Loucy (cell line): ENCODE measurements at regions not wholly inside any gene's neighbourhood (a gene's known extent, or its start where the extent isn't known, plus 50 kb on each side); places are given as distances from the start of the nearest gene placed in this dataset.

Experiments used
- EZH2phosphoT487 ChIP-seq: fragments of 200-600 bp; IDR thresholded peaks from 2 replicates; pipeline ENCODE4 v1.6.1; 2018; ENCODE audit warnings: antibody characterized with exemption, mild to moderate bottlenecking, moderate library complexity, borderline replicate concordance
- TF ChIP-seq, protein P1 (sequence below): fragments of 200-600 bp; sonication (generic); conservative IDR thresholded peaks from 2 replicates; pipeline ENCODE4 v1.5.1; 2014; ENCODE audit warnings: mild to moderate bottlenecking, antibody characterized with exemption, low read length

DNA sequence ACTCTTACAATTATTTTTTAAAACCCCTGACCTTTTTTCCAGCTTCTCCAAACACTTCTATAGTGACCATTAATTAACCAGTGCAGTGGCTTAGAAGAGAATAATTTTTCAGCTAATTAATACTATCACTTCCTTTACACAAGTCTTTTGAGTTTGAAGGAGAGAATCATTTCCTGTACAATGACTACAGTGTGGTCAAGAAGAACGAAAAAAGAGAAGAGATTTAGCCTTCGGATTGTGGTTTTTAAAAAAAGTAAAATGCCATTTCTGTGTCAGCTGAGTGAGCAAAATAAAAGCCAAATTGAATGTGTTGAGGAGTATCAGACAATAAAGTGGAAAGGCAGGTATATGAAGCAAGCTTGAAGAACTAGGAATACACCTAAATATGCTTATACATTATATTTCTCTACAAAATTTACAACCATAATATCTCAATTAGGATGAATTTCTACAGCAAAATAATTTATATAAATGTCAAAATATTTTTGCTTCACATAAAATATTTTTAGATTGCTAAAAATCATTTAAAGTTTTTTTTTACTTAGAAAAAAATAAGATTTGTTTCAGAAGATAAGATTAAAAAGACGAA is 1155.2 kb upstream of the CNTN5 start:
- TF ChIP-seq, protein P1, sequence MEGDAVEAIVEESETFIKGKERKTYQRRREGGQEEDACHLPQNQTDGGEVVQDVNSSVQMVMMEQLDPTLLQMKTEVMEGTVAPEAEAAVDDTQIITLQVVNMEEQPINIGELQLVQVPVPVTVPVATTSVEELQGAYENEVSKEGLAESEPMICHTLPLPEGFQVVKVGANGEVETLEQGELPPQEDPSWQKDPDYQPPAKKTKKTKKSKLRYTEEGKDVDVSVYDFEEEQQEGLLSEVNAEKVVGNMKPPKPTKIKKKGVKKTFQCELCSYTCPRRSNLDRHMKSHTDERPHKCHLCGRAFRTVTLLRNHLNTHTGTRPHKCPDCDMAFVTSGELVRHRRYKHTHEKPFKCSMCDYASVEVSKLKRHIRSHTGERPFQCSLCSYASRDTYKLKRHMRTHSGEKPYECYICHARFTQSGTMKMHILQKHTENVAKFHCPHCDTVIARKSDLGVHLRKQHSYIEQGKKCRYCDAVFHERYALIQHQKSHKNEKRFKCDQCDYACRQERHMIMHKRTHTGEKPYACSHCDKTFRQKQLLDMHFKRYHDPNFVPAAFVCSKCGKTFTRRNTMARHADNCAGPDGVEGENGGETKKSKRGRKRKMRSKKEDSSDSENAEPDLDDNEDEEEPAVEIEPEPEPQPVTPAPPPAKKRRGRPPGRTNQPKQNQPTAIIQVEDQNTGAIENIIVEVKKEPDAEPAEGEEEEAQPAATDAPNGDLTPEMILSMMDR, result no peak
- no peak for TF ChIP-seq EZH2phosphoT487
